ENCODE measurements at regions not wholly inside any gene's neighbourhood (a gene's known extent, or its start where the extent isn't known, plus 50 kb on each side); places are given as distances from the start of the nearest gene placed in this dataset.

GRCh38 chr4:136343340-136343739 lies 1189.0 kb downstream of the PCDH18 start:
- no peak for DNase-seq

- no peak for DNase-seq
Measured at GRCh38 chr4:136342666-136343065, 1189.6 kb downstream of the PCDH18 start.

GRCh38 chr4:136337216-136337615 lies 1195.1 kb downstream of the PCDH18 start:
- DNase-seq: no peak

GRCh38 chr4:136336479-136336878 lies 1195.8 kb downstream of the PCDH18 start:
- no peak for DNase-seq

- DNase-seq: no peak
Measured at GRCh38 chr4:136329042-136329662, 1203.1 kb downstream of the PCDH18 start.

- DNase-seq: no peak
Measured at GRCh38 chr4:136328131-136328530, 1204.2 kb downstream of the PCDH18 start.

- no peak for DNase-seq
Measured at GRCh38 chr4:136320465-136320813, 1211.9 kb downstream of the PCDH18 start.

- DNase-seq: no peak
Measured at GRCh38 chr4:136319789-136320464, 1212.4 kb downstream of the PCDH18 start.

- DNase-seq: no peak
Measured at GRCh38 chr4:136316961-136317360, 1215.3 kb downstream of the PCDH18 start.

- no peak for DNase-seq
Measured at GRCh38 chr4:136314686-136315085, 1217.6 kb downstream of the PCDH18 start.

GRCh38 chr4:136311774-136312173 lies 1220.5 kb downstream of the PCDH18 start:
- DNase-seq: no peak

GRCh38 chr4:136307765-136308164 lies 1224.5 kb downstream of the PCDH18 start:
- no peak for DNase-seq

GRCh38 chr4:136306361-136306760 lies 1225.9 kb downstream of the PCDH18 start:
- DNase-seq: no peak

- DNase-seq: no peak
Measured at GRCh38 chr4:136302566-136302965, 1229.7 kb downstream of the PCDH18 start.

GRCh38 chr4:136301749-136302495 lies 1230.4 kb downstream of the PCDH18 start:
- no peak for DNase-seq

GRCh38 chr4:136283977-136284376 lies 1248.3 kb downstream of the PCDH18 start:
- DNase-seq: no peak

GRCh38 chr4:136281889-136282288 lies 1250.4 kb downstream of the PCDH18 start:
- no peak for DNase-seq

GRCh38 chr4:136281307-136281706 lies 1251.0 kb downstream of the PCDH18 start:
- DNase-seq: no peak

GRCh38 chr4:136277741-136278140 lies 1254.6 kb downstream of the PCDH18 start:
- no peak for DNase-seq

GRCh38 chr4:136246876-136247275 lies 1285.4 kb downstream of the PCDH18 start:
- no peak for DNase-seq

- no peak for DNase-seq
Measured at GRCh38 chr4:136241221-136241986, 1290.9 kb downstream of the PCDH18 start.

GRCh38 chr4:136227315-136227714 lies 1305.0 kb downstream of the PCDH18 start:
- DNase-seq: no peak

GRCh38 chr4:136219592-136220125 lies 1312.6 kb downstream of the PCDH18 start:
- no peak for DNase-seq
